Fibroblast of lung (primary cell): ENCODE measurements at regions not wholly inside any gene's neighbourhood (a gene's known extent, or its start where the extent isn't known, plus 50 kb on each side); places are given as distances from the start of the nearest gene placed in this dataset.

Source experiments
- CTCF ChIP-seq, 2 donors: IDR thresholded peaks in 1 of 2; conservative IDR thresholded peaks in 1 of 2; 1 replicate in 1 of 2; 2 replicates in 1 of 2; pipeline ENCODE4 v1.5.1; 2011 to 2012; ENCODE audit warnings: low read length in 2 of 2, control low read depth in 1 of 2, inconsistent platforms in 1 of 2, low read depth in 1 of 2, mild to moderate bottlenecking in 1 of 2
- EZH2 ChIP-seq: IDR thresholded peaks from 2 replicates; pipeline ENCODE4 v1.5.1; 2012; ENCODE audit warnings: low read length, control low read depth, mild to moderate bottlenecking; ENCODE audit errors: missing control alignments

GRCh38 chr2:66899109-66899508 is 464.2 kb downstream of the MEIS1 start:
- TF ChIP-seq CTCF (conservative IDR thresholded peaks at IDR 0.05 in 1 of 2, IDR thresholded peaks at IDR 0.05 in 1 of 2; ENCODE audit: low read depth in 1 of 2, low read length in 2 of 2) (no peak), EZH2 (no peak)
